GM21526 (cell line): ENCODE measurements at regions not wholly inside any gene's neighbourhood (a gene's known extent, or its start where the extent isn't known, plus 50 kb on each side); places are given as distances from the start of the nearest gene placed in this dataset.
A peak's percentile ranks its signal among the peaks of the same experiment; 100 is the strongest.
"Not testable (repeated sequence)": the region's sequence is repeated elsewhere in the genome, so short reads cannot be mapped to it uniquely, and the experiment has no call there.

ENCODE experiments used
- ATAC-seq: cut with Tn5 transposase; IDR thresholded peaks from one replicate; pipeline ENCODE4 v1.9.1; 2021; ENCODE audit warnings: moderate library complexity; ENCODE audit not compliant: unreplicated experiment, low FRiP score

- no peak for ATAC-seq
These were observed 249.5 kb upstream of the SHH start for GRCh38 chr7:156061689-156062255.

DNA sequence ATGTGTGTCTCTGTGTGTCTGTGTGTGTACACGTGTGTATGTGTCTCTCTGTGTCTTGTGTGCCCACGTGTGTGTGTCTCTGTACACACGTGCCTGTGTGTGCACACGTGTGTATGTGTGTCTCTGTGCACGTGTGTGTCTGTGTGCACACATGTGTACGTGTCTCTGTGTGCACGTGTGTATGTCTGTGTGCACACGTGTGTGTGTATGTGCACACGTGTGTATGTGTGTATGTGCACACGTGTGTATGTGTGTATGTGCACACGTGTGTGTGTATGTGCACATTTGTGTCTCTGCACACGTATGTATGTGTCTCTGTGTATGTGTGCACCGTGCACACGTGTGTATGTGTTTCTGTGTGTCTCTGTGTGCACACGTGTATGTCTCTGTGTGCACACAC, 248.7 kb upstream of the SHH start:
- no peak for ATAC-seq

- no peak for ATAC-seq
These were observed 247.1 kb upstream of the SHH start for GRCh38 chr7:156059369-156059768.

DNA sequence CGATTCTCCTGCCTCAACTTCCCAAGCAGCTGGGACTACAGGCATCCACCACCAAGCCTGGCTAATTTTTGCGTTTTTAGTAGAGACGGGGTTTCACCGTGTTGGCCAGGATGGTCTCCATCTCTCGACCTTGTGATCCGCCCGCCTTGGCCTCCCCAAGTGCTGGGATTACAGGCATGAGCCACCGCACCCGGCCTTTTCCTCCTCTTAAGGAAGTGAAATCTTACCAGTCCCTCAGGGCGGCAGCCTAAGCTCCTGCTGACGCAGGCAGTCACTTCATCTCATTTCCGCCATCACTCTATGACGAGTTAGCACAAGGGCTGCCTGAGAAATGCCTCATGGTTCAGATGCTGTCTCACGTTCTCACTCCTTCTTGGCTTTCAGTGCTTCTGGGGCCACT, 246.0 kb upstream of the SHH start:
- ATAC-seq = no peak

GRCh38 chr7:156056534-156056933, 244.3 kb upstream of the SHH start:
- ATAC-seq = no peak

DNA sequence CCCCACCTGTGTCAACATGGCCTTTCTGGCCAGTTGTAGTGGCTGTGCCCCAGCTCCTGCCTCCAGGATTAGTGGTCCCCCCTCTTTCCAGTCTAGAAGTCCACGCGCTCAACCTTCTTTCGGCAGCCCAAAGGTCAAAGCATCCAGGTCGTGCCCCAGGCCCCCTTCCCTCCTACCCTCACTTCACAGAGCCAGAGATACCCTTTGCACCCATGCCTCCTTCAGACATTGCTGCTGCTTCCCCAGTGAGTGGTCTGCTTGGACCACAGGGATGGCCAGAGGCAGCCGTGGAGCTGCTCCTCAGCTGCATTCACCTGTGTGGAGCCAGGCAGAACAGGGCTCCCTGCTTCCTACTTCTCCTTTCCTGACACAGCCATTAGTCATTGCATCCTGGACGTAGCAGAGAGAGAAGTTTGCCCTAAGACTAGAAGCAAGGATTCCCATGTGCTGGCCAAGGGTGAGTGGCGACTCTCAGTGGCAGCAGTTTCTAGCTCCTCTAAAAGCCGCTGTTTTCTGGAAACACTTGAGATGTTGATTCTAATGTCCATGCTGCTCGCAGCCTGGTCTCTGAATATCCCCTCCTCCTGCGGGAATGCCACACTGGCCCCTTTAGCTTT, 243.1 kb upstream of the SHH start:
- no peak for ATAC-seq

DNA sequence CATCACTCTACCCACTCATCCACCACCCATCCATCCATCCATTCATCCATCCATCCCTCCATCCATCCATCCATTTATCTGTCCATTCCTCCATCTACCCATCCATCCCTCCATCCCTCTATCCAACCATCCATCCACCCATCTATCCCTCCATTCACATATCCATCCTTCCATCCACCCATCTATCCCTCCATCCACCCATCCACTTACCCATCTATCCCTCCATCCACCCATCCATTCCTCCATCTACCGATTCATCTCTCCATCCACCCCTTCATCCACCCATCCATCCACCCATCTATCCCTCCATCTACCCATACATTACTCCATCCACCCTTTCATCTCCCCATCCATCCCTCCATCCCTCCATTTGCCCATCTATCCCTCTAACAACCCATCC, 239.6 kb upstream of the SHH start:
- no peak for ATAC-seq

GRCh38 chr7:156050636-156051569, 238.6 kb upstream of the SHH start:
- no peak for ATAC-seq

GRCh38 chr7:156049366-156049765, 237.1 kb upstream of the SHH start:
- ATAC-seq = no peak

- ATAC-seq = no peak
These were observed 233.8 kb upstream of the SHH start for GRCh38 chr7:156046031-156046560.

- no peak for ATAC-seq
These were observed 231.3 kb upstream of the SHH start for GRCh38 chr7:156043416-156044178.

DNA sequence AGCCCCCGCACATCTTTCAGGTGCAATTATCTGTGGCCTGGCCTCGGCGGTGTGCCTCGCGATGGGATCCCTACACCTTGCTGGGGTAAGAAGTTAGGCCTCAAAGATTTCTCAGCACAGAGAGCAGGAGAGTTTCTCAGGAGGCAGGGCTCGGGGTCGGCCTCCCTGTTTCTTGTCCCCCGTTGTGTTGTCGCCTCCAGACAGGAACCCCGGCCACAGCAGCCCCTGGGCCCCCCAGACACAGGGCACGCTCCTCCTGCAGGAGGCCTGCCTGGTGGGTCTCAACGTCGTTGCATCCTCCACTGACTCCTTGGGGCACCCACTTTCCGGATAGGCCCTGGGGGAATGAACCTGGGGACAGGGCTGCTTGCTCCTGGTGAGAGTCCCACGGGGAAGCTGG, 229.1 kb upstream of the SHH start:
- ATAC-seq = no peak

DNA sequence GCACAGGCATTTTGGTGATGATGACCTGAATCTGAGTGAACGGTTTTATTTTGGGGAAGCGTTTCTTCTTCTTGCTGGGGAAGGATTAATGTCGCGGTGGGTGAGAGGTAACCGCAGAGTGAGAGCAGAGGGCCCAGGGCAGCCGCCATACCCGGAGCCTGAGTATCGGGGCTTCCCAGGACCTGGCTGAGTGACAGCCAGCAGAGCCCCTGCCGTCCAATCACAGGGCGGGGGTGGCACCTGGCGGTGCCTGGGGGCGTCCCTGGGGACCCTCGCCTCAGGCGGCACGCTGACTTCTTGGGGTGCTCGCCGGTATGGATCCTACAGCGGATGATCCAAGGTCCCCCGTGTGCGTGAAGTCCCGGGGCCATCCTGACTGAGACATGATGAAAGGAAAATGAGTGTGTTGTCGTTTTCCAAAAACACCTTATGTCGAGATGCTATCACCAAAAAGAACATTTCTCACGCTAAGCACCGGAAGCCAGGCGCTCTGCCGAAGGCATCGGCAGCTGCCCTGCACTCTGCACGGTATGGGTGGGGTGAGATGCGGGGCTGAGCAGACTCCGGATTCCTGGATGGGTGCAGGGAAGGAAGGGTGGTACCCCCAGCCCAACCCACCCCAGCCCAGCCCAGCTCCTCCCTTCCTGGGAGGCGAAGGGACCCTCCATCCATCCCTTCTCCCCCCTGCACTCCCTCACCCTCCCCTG, 227.9 kb upstream of the SHH start:
- ATAC-seq = no peak

DNA sequence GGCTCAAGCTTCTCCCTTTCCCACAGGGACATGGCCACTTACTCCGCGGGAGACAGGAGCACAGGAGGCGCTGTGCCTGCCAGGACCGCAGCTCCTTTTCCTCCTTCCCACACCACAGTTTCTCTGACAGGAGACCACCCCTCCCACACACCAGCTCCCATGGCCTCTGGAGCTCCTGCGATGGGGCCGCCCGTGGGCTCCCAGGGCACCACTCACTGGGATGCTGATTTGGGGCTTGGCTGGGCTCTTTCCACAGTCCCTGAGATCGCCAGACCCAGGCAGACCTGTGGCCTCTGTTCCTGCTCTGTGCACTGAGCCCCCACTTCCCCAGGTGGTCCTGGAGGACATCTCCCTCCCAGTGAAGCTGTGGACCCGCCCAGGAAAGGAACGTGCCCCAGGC, 226.9 kb upstream of the SHH start:
- no peak for ATAC-seq

DNA sequence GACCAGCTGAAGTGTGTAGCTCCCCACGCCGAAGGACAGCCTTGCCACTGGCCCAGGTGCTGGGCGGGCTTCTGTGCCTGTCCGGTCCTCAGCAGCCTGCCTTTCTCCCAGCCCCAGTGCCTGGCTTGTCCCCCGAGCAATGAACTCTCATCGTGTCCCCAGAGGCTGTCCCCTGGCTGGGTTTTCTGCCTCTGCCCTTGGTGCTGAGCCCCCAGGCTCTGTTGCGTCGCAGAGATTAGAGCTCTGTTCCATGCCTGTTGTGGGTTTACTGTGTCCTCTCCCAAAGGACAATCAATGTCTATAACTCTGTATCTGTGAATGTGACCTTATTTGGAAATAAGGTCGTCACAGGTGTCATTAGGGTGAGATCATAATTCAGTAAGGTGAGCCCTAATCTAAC, 226.1 kb upstream of the SHH start:
- no peak for ATAC-seq

DNA sequence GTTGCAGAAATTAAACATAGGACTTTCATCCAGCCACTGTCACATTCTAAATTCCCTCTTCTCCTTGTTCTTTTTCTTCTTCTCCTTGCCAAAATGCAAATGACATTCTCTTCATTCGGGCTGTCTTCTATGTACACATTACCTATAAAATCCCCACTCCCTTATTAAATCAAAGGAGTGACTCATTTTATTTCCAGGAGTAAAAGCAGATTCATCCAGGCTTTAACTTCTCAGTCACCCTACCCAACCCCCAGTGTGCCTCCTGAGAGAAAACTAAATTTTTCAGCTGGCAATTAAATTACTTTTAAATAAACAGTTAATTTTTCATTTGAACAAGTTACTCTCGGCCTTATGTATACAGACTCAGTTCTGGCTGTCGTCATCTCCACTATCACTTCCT, 223.9 kb upstream of the SHH start:
- no peak for ATAC-seq

DNA sequence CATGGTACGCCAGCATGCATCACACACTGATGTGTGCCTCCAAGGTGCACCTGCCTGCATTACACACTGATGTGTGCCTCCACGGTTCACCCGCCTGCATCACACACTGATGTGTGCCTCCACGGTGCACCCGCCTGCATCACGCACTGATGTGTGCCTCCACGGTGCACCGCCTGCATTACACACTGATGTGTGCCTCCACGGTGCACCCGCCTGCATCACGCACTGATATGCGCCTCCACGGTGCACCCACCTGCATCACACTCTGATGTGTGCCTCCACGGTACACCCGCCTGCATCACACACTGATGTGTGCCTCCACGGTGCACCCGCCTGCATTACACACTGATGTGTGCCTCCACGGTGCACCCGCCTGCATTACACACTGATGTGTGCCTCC, 223.1 kb upstream of the SHH start:
- not testable (repeated sequence) for ATAC-seq

- peak; percentile 62 for ATAC-seq
These were observed 222.1 kb upstream of the SHH start for GRCh38 chr7:156034397-156034796.

- ATAC-seq = no peak
These were observed 220.7 kb upstream of the SHH start for GRCh38 chr7:156032973-156033372.
